ENCODE measurements at regions not wholly inside any gene's neighbourhood (a gene's known extent, or its start where the extent isn't known, plus 50 kb on each side); places are given as distances from the start of the nearest gene placed in this dataset.
"Not testable (repeated sequence)": the region's sequence is repeated elsewhere in the genome, so short reads cannot be mapped to it uniquely, and the experiment has no call there.

GRCh38 chr21:28431527-28432200 is 561.0 kb downstream of the LTN1 start:
- no peak for DNase-seq (ENCODE audit: low read depth in 2 of 2, low spot score in 1 of 2)

- DNase-seq (ENCODE audit: low read depth in 2 of 2, low spot score in 1 of 2) = no peak
Measured at GRCh38 chr21:28431022-28431421, 561.7 kb downstream of the LTN1 start.

GRCh38 chr21:28429161-28429560 is 563.5 kb downstream of the LTN1 start:
- no peak for DNase-seq (ENCODE audit: low read depth in 2 of 2, low spot score in 1 of 2)

GRCh38 chr21:28427394-28428022 is 565.2 kb downstream of the LTN1 start:
- DNase-seq (ENCODE audit: low read depth in 2 of 2, low spot score in 1 of 2) = no peak

- DNase-seq (ENCODE audit: low read depth in 2 of 2, low spot score in 1 of 2) = no peak
Measured at GRCh38 chr21:28426545-28426944, 566.1 kb downstream of the LTN1 start.

- no peak for DNase-seq (ENCODE audit: low read depth in 2 of 2, low spot score in 1 of 2)
Measured at GRCh38 chr21:28423521-28424190, 569.0 kb downstream of the LTN1 start.

GRCh38 chr21:28421716-28422524 is 570.8 kb downstream of the LTN1 start:
- no peak for DNase-seq (ENCODE audit: low read depth in 2 of 2, low spot score in 1 of 2)

GRCh38 chr21:28419811-28420210 is 572.9 kb downstream of the LTN1 start:
- DNase-seq (ENCODE audit: low read depth in 2 of 2, low spot score in 1 of 2) = no peak

- DNase-seq (ENCODE audit: low read depth in 2 of 2, low spot score in 1 of 2) = no peak
Measured at GRCh38 chr21:28418726-28419514, 573.8 kb downstream of the LTN1 start.

GRCh38 chr21:28410256-28410655 is 582.4 kb downstream of the LTN1 start:
- DNase-seq (ENCODE audit: low read depth in 2 of 2, low spot score in 1 of 2) = no peak

GRCh38 chr21:28402616-28402989 is 590.1 kb downstream of the LTN1 start:
- no peak for DNase-seq (ENCODE audit: low read depth in 2 of 2, low spot score in 1 of 2)

GRCh38 chr21:28397040-28397439 is 595.6 kb downstream of the LTN1 start:
- DNase-seq (ENCODE audit: low read depth in 2 of 2, low spot score in 1 of 2) = no peak

GRCh38 chr21:28396421-28396820 is 596.3 kb downstream of the LTN1 start:
- no peak for DNase-seq (ENCODE audit: low read depth in 2 of 2, low spot score in 1 of 2)

GRCh38 chr21:28393279-28393678 is 599.4 kb downstream of the LTN1 start:
- DNase-seq (ENCODE audit: low read depth in 2 of 2, low spot score in 1 of 2) = no peak

- DNase-seq (ENCODE audit: low read depth in 2 of 2, low spot score in 1 of 2) = no peak
Measured at GRCh38 chr21:28391938-28392849, 600.5 kb downstream of the LTN1 start.

GRCh38 chr21:28387220-28387619 is 605.5 kb downstream of the LTN1 start:
- no peak for DNase-seq (ENCODE audit: low read depth in 2 of 2, low spot score in 1 of 2)

GRCh38 chr21:28385845-28386244 is 606.8 kb downstream of the LTN1 start:
- DNase-seq (ENCODE audit: low read depth in 2 of 2, low spot score in 1 of 2) = no peak

- not testable (repeated sequence) for DNase-seq (ENCODE audit: low read depth in 2 of 2, low spot score in 1 of 2)
Measured at GRCh38 chr21:28381000-28381745, 611.5 kb downstream of the LTN1 start.

GRCh38 chr21:28380241-28380640 is 612.4 kb downstream of the LTN1 start:
- no peak for DNase-seq (ENCODE audit: low read depth in 2 of 2, low spot score in 1 of 2)
